HepG2 (cell line): ENCODE measurements at regions not wholly inside any gene's neighbourhood (a gene's known extent, or its start where the extent isn't known, plus 50 kb on each side); places are given as distances from the start of the nearest gene placed in this dataset.

Source experiments
- ATAC-seq: fragments of 200-7000 bp; cut with Tn5 transposase; 3 replicates; pipeline ENCODE4 v1.9.1; 2020; ENCODE audit warnings: mild to moderate bottlenecking, moderate library complexity
- BruUV-seq: library from RNA; stranded (reverse); fragments of 400-500 nt; replicated peaks from 2 replicates; lab custom pipeline; 2021; lab: Mats Ljungman, UMichigan
- CTCF ChIA-PET: fragments of 300-600 bp; formaldehyde crosslinking; extraction: SDS; loops from one replicate; lab custom pipeline; 2021; ENCODE audit warnings: low total read pairs, inconsistent platforms, low intra/inter-chr PET ratio; lab: Yijun Ruan, JAX
- POLR2A ChIA-PET: fragments of 350-600 bp; sonication (Branson Sonifier 250); formaldehyde crosslinking; loops from one replicate; lab custom pipeline; 2020; ENCODE audit warnings: antibody characterized with exemption, inconsistent platforms; lab: Yijun Ruan, JAX
- DNase-seq: peaks from one replicate; pipeline ENCODE4 v3.0.0-alpha.2; 2015; ENCODE audit warnings: low spot score
- FAIRE-seq: peaks from 3 replicates; lab custom pipeline; 2011; peaks lifted over from hg19 to GRCh38; lab: Jason Lieb, UNC
- H2AFZ ChIP-seq: one replicate; pipeline ENCODE4 v1.6.1; 2011; ENCODE audit warnings: low read length, inconsistent platforms
- H3K27ac ChIP-seq: fragments of 300-600 bp; 3 replicates; pipeline ENCODE4 v1.8.0; 2011; ENCODE audit warnings: mixed run types, mild to moderate bottlenecking, mixed read lengths, low read length, inconsistent platforms; ENCODE audit not compliant: insufficient read depth; ENCODE audit errors: extremely low read length
- H3K27me3 ChIP-seq, 2 experiments: fragments of 200-600 bp in 1 of 2; 2 replicates in 1 of 2; 3 replicates in 1 of 2; pipeline versions ENCODE4 v1.6.0 to v1.8.0; 2011; ENCODE audit warnings: low read length in 2 of 2, mild to moderate bottlenecking in 2 of 2, moderate library complexity in 2 of 2, inconsistent platforms in 1 of 2; ENCODE audit not compliant: insufficient read depth in 2 of 2, control insufficient read depth in 1 of 2
- H3K36me3 ChIP-seq, 2 experiments: fragments of 200-600 bp in 1 of 2; replicated peaks in 1 of 2; 2 replicates in 1 of 2; 3 replicates in 1 of 2; pipeline versions ENCODE4 v1.5.1 to v1.8.0; 2011; ENCODE audit warnings: low read length in 2 of 2, inconsistent platforms in 1 of 2; ENCODE audit not compliant: insufficient read depth in 2 of 2, control insufficient read depth in 1 of 2
- H3K4me1 ChIP-seq: 2 replicates; pipeline ENCODE4 v1.5.1; 2012; ENCODE audit warnings: low read length, inconsistent platforms; ENCODE audit not compliant: insufficient read depth
- H3K4me2 ChIP-seq: 2 replicates; pipeline ENCODE4 v1.6.0; 2011; ENCODE audit warnings: low read depth, low read length, inconsistent platforms
- H3K4me3 ChIP-seq, 3 experiments: fragments of 200-600 bp in 1 of 3; sonication (generic), shearing (Covaris generic) in 1 of 3; replicated peaks in 1 of 3; 2 replicates each; pipeline ENCODE4 v1.5.1; 2011 to 2016; ENCODE audit warnings: low read length in 3 of 3, inconsistent platforms in 2 of 3, low read depth in 2 of 3, mild to moderate bottlenecking in 2 of 3, control low read depth in 1 of 3, mixed read lengths in 1 of 3; ENCODE audit not compliant: insufficient read depth in 1 of 3
- H3K79me2 ChIP-seq: one replicate; pipeline ENCODE4 v1.6.1; 2011; ENCODE audit warnings: low read length, inconsistent platforms; ENCODE audit not compliant: insufficient read depth
- H3K9ac ChIP-seq: 2 replicates; pipeline ENCODE4 v1.6.0; 2011; ENCODE audit warnings: mild to moderate bottlenecking, low read depth, low read length, inconsistent platforms; ENCODE audit not compliant: insufficient read depth
- H3K9me3 ChIP-seq: 2 replicates; pipeline ENCODE4 v1.5.1; 2012; ENCODE audit warnings: mild to moderate bottlenecking, low read length
- H4K20me1 ChIP-seq: 2 replicates; pipeline ENCODE4 v1.6.0; 2011; ENCODE audit warnings: inconsistent platforms, mild to moderate bottlenecking, low read length, moderate library complexity; ENCODE audit not compliant: insufficient read depth
- ELF3 ChIP-seq: IDR thresholded peaks from 2 replicates; pipeline ENCODE4 v1.6.1; 2016; ENCODE audit warnings: missing genetic modification reagents, missing compliant biosample characterization
- GLMP ChIP-seq: sonication (generic); formaldehyde crosslinking; IDR thresholded peaks from 2 replicates; pipeline ENCODE4 v1.9.0; 2021; ENCODE audit warnings: missing genetic modification reagents, mild to moderate bottlenecking, borderline replicate concordance
- KAT7 ChIP-seq: IDR thresholded peaks from 2 replicates; pipeline ENCODE4 v1.6.1; 2018; ENCODE audit warnings: borderline replicate concordance, missing compliant biosample characterization
- LRRFIP1 ChIP-seq: sonication (generic); formaldehyde crosslinking; conservative IDR thresholded peaks from 2 replicates; pipeline ENCODE4 v1.4.0; 2020; ENCODE audit warnings: missing genetic modification reagents
- POLR2AphosphoS2 ChIP-seq: IDR thresholded peaks from 2 replicates; pipeline ENCODE4 v1.6.1; 2011; ENCODE audit warnings: low read depth, low read length, improper control_type of control experiment
- ZBTB2 ChIP-seq: sonication (generic); formaldehyde crosslinking; IDR thresholded peaks from 2 replicates; pipeline ENCODE4 v1.8.0; 2022; ENCODE audit warnings: low read depth, missing genetic modification reagents
- ZNF3 ChIP-seq: IDR thresholded peaks from 2 replicates; pipeline ENCODE4 v1.7.0; 2017; ENCODE audit warnings: inconsistent platforms
- ZNF773 ChIP-seq: sonication (generic); formaldehyde crosslinking; IDR thresholded peaks from 2 replicates; pipeline ENCODE4 v1.4.0; 2020; ENCODE audit warnings: missing genetic modification reagents, borderline replicate concordance
- WGBS: methylation state at CpG from one replicate; pipeline ENCODE4 v1.1.6; 2017; ENCODE audit warnings: low lambda C conversion rate; 5-methylcytosine and 5-hydroxymethylcytosine counted together
- in situ Hi-C: cut with HindIII; loops from 2 replicates; pipeline ENCODE4 v1.10.0; 2017; ENCODE audit warnings: low pct_unique_long_range_greater_than_20kb; ENCODE audit not compliant: extremely low pct_ligation_motif_present
- intact Hi-C: fragments of 100-400 bp; cut with micrococcal nuclease; formaldehyde crosslinking; loops from one replicate; pipeline ENCODE4 v1.10.0; 2022; ENCODE audit not compliant: unreplicated experiment

- CTCF ChIA-PET, result no interaction called here
- H3K9ac ChIP-seq, result no peak overlapping the region
- DNase-seq, result no peak
- no peak for FAIRE-seq
- no peak overlapping the region for H3K4me3 ChIP-seq
- BruUV-seq, result no TSS peak
- no peaks in the 10 kb centered on the region for H3K27me3 ChIP-seq
- no peak for TF ChIP-seq ZBTB2 (CRISPR knock-in tag)
- WGBS, result 0% methylated on average over 4 of the region's 4 CpGs
- H3K36me3 ChIP-seq, result no peaks in the 10 kb centered on the region
- H3K4me2 ChIP-seq, result no peak overlapping the region
- no peak for ATAC-seq
- H3K79me2 ChIP-seq, result no peaks in the 10 kb centered on the region
- no peaks in the 10 kb centered on the region for H3K9me3 ChIP-seq
- no peaks in the 10 kb centered on the region for H3K4me1 ChIP-seq
- POLR2A ChIA-PET, result no interaction called here
- H4K20me1 ChIP-seq, result no peaks in the 10 kb centered on the region
- in situ Hi-C loops, result no loop called here
- H3K27ac ChIP-seq, result no peak overlapping the region
- H2AFZ ChIP-seq, result no peak overlapping the region
- intact Hi-C loops, result no loop called here
These were observed 125.4 kb upstream of the MINDY3 start for GRCh38 chr10:15985690-15986089.

- CTCF ChIA-PET, result no interaction called here
- Histone ChIP-seq H2AFZ (no peak overlapping the region), H3K9ac (no peak overlapping the region), H3K9me3 (no peaks in the 10 kb centered on the region), H3K79me2 (no peaks in the 10 kb centered on the region), H3K4me3 (no peak overlapping the region), H3K36me3 (no peaks in the 10 kb centered on the region), H3K4me2 (no peak overlapping the region), H4K20me1 (no peaks in the 10 kb centered on the region), H3K27me3 (no peaks in the 10 kb centered on the region), H3K4me1 (no peaks in the 10 kb centered on the region), H3K27ac (no peak overlapping the region)
- DNase-seq, result no peak
- BruUV-seq, result no TSS peak
- ATAC-seq, result no peak
- no peak for FAIRE-seq
- 22% methylated on average over 11 of the region's 11 CpGs for WGBS
- intact Hi-C loops (no loop called here), in situ Hi-C loops (no loop called here)
- POLR2A ChIA-PET, result no interaction called here
- TF ChIP-seq KAT7 (CRISPR knock-in tag), result no peak
- TF ChIP-seq LRRFIP1, result no peak
- no peak for TF ChIP-seq GLMP (CRISPR knock-in tag)
- TF ChIP-seq ZNF3 (CRISPR knock-in tag), result no peak
- no peak for TF ChIP-seq ELF3 (CRISPR knock-in tag)
- TF ChIP-seq ZNF773 (CRISPR knock-in tag), result no peak
- no peak for TF ChIP-seq POLR2AphosphoS2
These were observed 130.3 kb upstream of the MINDY3 start for GRCh38 chr10:15990535-15991129.
